ENCODE measurements at regions not wholly inside any gene's neighbourhood (a gene's known extent, or its start where the extent isn't known, plus 50 kb on each side); places are given as distances from the start of the nearest gene placed in this dataset.

DNA sequence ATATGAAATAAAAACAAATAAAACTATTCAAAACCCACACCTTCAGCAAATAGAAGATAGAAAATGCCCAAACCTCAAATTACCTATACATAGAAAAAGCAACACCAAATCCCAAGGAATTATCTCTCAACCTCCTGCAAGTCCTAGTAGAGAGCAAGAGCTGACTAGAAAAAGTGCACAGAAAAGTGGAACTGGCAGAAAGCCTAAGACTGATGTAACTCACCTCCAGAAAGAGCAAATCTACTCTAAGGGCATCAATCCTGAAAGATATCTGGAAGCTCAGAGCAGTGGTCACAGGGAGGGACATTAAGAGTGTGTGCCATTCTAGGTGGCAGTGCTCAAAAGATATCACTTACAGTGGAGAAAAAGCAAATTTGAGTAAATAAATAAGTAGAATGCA, 62.1 kb upstream of the PLEKHG7 start:
- no peak for TF ChIP-seq EZH2 (IDR thresholded peaks at IDR 0.05)
- TF ChIP-seq, protein P1, sequence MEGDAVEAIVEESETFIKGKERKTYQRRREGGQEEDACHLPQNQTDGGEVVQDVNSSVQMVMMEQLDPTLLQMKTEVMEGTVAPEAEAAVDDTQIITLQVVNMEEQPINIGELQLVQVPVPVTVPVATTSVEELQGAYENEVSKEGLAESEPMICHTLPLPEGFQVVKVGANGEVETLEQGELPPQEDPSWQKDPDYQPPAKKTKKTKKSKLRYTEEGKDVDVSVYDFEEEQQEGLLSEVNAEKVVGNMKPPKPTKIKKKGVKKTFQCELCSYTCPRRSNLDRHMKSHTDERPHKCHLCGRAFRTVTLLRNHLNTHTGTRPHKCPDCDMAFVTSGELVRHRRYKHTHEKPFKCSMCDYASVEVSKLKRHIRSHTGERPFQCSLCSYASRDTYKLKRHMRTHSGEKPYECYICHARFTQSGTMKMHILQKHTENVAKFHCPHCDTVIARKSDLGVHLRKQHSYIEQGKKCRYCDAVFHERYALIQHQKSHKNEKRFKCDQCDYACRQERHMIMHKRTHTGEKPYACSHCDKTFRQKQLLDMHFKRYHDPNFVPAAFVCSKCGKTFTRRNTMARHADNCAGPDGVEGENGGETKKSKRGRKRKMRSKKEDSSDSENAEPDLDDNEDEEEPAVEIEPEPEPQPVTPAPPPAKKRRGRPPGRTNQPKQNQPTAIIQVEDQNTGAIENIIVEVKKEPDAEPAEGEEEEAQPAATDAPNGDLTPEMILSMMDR (IDR thresholded peaks at IDR 0.05) = no peak

All from neural progenitor cell (in vitro differentiated cells).